ENCODE measurements at regions not wholly inside any gene's neighbourhood (a gene's known extent, or its start where the extent isn't known, plus 50 kb on each side); places are given as distances from the start of the nearest gene placed in this dataset.

DNA sequence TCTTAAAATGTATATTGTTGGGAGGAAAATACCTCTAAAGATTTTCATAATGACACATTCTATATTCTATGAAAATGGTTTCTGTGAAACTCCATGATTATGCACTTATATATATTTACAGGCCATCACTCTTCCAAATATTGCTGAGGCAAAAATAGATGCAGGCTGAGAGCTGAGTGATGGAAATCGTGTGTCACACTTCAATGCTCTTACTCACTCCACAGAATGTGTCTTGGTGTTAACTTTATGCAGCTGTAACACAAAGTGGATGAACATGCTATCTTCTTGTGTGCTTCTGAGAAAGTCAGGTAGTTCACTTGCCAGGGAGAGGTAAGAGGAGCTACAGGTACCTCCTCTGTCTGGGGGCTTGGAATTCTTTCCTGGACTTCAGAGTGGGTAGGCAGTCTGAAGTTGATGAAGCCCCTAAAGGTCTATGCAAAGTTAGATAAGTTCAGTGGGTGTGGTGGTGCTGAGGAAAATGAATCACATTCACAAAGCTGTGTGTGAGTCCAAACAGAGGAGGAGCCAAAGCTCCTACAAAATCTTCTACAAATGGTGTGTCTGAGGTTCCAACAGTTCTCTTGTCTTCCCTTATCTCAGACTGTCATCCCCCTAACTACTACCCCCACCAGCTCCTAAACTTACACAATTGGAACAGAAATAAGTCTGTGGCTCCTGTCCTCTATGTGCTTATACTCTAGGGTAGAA, 74.2 kb upstream of the ST6GAL2 start:
- H2AFZ ChIP-seq (ENCODE audit: low read length), result no peak overlapping the region
- H3K4me2 ChIP-seq (ENCODE audit: low read length), result no peak overlapping the region
- H4K20me1 ChIP-seq (ENCODE audit: insufficient read depth, low read length), result no peaks in the 10 kb centered on the region
- H3K79me2 ChIP-seq (ENCODE audit: insufficient read depth, low read depth, low read length), result no peaks in the 10 kb centered on the region
- H3K4me1 ChIP-seq (ENCODE audit: insufficient read depth, low read length, poor library complexity, severe bottlenecking), result no peaks in the 10 kb centered on the region
- no peaks in the 10 kb centered on the region for H3K36me3 ChIP-seq (ENCODE audit: insufficient read depth, low read length)
- ChIA-PET CTCF (ENCODE audit: unreplicated experiment) (no interaction called here), POLR2A (interaction anchor here (0.8 kb wide), 1 partner anchor 16 kb away, joined by 4 read pairs; no protein-coding TSS in a partner anchor)
- TF ChIP-seq, protein P1, sequence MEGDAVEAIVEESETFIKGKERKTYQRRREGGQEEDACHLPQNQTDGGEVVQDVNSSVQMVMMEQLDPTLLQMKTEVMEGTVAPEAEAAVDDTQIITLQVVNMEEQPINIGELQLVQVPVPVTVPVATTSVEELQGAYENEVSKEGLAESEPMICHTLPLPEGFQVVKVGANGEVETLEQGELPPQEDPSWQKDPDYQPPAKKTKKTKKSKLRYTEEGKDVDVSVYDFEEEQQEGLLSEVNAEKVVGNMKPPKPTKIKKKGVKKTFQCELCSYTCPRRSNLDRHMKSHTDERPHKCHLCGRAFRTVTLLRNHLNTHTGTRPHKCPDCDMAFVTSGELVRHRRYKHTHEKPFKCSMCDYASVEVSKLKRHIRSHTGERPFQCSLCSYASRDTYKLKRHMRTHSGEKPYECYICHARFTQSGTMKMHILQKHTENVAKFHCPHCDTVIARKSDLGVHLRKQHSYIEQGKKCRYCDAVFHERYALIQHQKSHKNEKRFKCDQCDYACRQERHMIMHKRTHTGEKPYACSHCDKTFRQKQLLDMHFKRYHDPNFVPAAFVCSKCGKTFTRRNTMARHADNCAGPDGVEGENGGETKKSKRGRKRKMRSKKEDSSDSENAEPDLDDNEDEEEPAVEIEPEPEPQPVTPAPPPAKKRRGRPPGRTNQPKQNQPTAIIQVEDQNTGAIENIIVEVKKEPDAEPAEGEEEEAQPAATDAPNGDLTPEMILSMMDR (conservative IDR thresholded peaks at IDR 0.05; ENCODE audit: low read length), result no peak
- no peak for TF ChIP-seq EZH2phosphoT487 (IDR thresholded peaks at IDR 0.05; ENCODE audit: borderline replicate concordance, low read depth, low read length)
- BruUV-seq (replicated peaks), result no TSS peak
- no peak overlapping the region for H3K4me3 ChIP-seq (ENCODE audit: low read depth, low read length, poor library complexity, severe bottlenecking)
- intact Hi-C loops (cut with micrococcal nuclease; ENCODE audit: unreplicated experiment), result no loop called here
- no peak overlapping the region for H3K27ac ChIP-seq (ENCODE audit: low read depth, low read length, poor library complexity, severe bottlenecking)
- no peak for DNase-seq (ENCODE audit: low spot score)
- no peaks in the 10 kb centered on the region for H3K9me2 ChIP-seq (ENCODE audit: insufficient read depth, low read length)
- no peaks in the 10 kb centered on the region for H3K9me3 ChIP-seq (ENCODE audit: low read length)

DNA sequence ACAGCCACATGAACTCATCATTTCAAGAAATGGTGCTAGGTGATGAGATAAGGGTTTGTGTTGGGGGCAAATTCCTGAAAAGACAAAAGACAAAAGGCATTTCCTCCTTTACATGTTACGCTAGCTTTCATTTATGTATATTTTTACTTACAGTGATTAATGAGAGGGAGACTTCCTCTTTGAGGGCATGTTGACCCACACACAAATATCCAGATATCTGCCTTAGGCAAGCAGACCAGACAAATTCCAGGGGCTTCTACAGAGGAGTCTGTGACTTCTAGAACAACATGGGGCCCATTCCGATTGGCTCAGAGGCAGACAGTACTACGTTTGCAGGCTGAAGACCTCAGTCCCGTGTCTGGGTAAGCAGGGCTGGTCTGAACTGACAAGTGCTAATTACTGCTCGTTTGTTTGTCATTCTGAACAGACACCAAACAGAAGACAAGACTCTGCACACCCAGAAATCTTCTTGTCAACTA, 74.8 kb upstream of the ST6GAL2 start:
- CTCF ChIA-PET (ENCODE audit: unreplicated experiment), result no interaction called here
- H3K4me1 ChIP-seq (ENCODE audit: insufficient read depth, low read length, poor library complexity, severe bottlenecking), result no peaks in the 10 kb centered on the region
- H3K9me3 ChIP-seq (ENCODE audit: low read length), result no peaks in the 10 kb centered on the region
- H3K9me2 ChIP-seq (ENCODE audit: insufficient read depth, low read length), result no peaks in the 10 kb centered on the region
- no peak for DNase-seq (ENCODE audit: low spot score)
- POLR2A ChIA-PET, result interaction anchor here (0.8 kb wide), 1 partner anchor 17 kb away, joined by 4 read pairs; no protein-coding TSS in a partner anchor
- H3K4me3 ChIP-seq (ENCODE audit: low read depth, low read length, poor library complexity, severe bottlenecking), result no peak overlapping the region
- no peaks in the 10 kb centered on the region for H4K20me1 ChIP-seq (ENCODE audit: insufficient read depth, low read length)
- H3K36me3 ChIP-seq (ENCODE audit: insufficient read depth, low read length), result no peaks in the 10 kb centered on the region
- no peak overlapping the region for H3K4me2 ChIP-seq (ENCODE audit: low read length)
- intact Hi-C loops (cut with micrococcal nuclease; ENCODE audit: unreplicated experiment), result no loop called here
- TF ChIP-seq, protein P1 (conservative IDR thresholded peaks at IDR 0.05; ENCODE audit: low read length), result no peak
- TF ChIP-seq EZH2phosphoT487 (IDR thresholded peaks at IDR 0.05; ENCODE audit: borderline replicate concordance, low read depth, low read length), result no peak
- no peak overlapping the region for H2AFZ ChIP-seq (ENCODE audit: low read length)
- no TSS peak for BruUV-seq (replicated peaks)
- H3K27ac ChIP-seq (ENCODE audit: low read depth, low read length, poor library complexity, severe bottlenecking), result no peak overlapping the region
- no peaks in the 10 kb centered on the region for H3K79me2 ChIP-seq (ENCODE audit: insufficient read depth, low read depth, low read length)

DNA sequence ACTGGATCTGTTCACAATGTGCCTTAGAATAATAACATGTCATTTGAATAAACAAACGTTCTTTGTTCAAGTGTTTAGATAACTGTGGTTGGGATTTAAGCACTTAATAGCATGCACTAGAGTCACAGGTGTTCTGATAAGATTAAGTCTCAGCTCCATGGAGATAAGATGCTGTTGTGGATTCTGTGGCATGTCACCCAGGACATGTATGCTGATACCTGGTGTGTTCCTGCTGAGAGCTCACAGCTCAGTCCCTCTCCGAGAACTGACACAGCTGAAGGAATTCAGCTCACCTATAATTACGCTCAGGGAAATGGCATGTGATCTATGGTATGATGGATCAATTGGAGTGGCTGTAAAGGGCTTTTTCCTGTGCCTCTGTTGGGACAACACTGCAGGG, 75.4 kb upstream of the ST6GAL2 start:
- H4K20me1 ChIP-seq (ENCODE audit: insufficient read depth, low read length), result no peaks in the 10 kb centered on the region
- H3K4me3 ChIP-seq (ENCODE audit: low read depth, low read length, poor library complexity, severe bottlenecking), result no peak overlapping the region
- POLR2A ChIA-PET, result no interaction called here
- CTCF ChIA-PET (ENCODE audit: unreplicated experiment), result no interaction called here
- H3K9me3 ChIP-seq (ENCODE audit: low read length), result no peaks in the 10 kb centered on the region
- H3K4me1 ChIP-seq (ENCODE audit: insufficient read depth, low read length, poor library complexity, severe bottlenecking), result no peaks in the 10 kb centered on the region
- no peaks in the 10 kb centered on the region for H3K36me3 ChIP-seq (ENCODE audit: insufficient read depth, low read length)
- no peak for DNase-seq (ENCODE audit: low spot score)
- H3K79me2 ChIP-seq (ENCODE audit: insufficient read depth, low read depth, low read length), result no peaks in the 10 kb centered on the region
- no peak overlapping the region for H2AFZ ChIP-seq (ENCODE audit: low read length)
- no peaks in the 10 kb centered on the region for H3K9me2 ChIP-seq (ENCODE audit: insufficient read depth, low read length)
- no peak overlapping the region for H3K4me2 ChIP-seq (ENCODE audit: low read length)
- TF ChIP-seq EZH2phosphoT487 (IDR thresholded peaks at IDR 0.05; ENCODE audit: borderline replicate concordance, low read depth, low read length), result no peak
- TF ChIP-seq, protein P1 (conservative IDR thresholded peaks at IDR 0.05; ENCODE audit: low read length), result no peak
- H3K27ac ChIP-seq (ENCODE audit: low read depth, low read length, poor library complexity, severe bottlenecking), result no peak overlapping the region
- intact Hi-C loops (cut with micrococcal nuclease; ENCODE audit: unreplicated experiment), result no loop called here
- no TSS peak for BruUV-seq (replicated peaks)
